HG03060 (cell line): ENCODE measurements at regions not wholly inside any gene's neighbourhood (a gene's known extent, or its start where the extent isn't known, plus 50 kb on each side); places are given as distances from the start of the nearest gene placed in this dataset.
"Not testable (repeated sequence)": the region's sequence is repeated elsewhere in the genome, so short reads cannot be mapped to it uniquely, and the experiment has no call there.

Experiments
- ATAC-seq: cut with Tn5 transposase; IDR thresholded peaks from one replicate; pipeline ENCODE4 v1.9.1; 2021; ENCODE audit warnings: low read depth, moderate number of reproducible peaks; ENCODE audit not compliant: unreplicated experiment

DNA sequence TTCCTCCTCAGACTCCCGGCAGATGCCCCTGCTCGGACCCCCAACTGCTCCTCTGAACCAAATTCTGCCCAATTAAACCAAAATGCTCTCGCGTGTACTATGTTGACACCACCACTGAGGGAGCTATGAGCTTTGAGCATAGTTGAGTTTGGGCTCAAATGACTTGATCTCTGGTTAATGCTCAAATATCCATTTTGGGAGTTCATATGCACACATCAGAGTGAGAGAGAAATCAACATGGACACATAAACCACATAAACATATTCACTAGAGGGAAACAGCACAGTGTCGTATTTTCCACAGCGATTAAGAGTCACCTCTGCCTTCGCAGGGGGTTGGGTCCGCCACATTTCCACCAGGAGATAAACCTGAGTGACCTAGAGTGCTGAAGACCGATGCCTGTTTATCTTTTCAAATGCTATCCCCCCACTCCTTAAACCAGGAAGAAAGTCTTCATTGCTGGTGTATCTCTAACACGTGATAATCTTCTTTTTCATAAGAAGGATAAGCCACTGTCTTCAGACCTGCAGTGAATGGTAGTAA, 59.4 kb upstream of the FOXN3 start:
- no peak for ATAC-seq

DNA sequence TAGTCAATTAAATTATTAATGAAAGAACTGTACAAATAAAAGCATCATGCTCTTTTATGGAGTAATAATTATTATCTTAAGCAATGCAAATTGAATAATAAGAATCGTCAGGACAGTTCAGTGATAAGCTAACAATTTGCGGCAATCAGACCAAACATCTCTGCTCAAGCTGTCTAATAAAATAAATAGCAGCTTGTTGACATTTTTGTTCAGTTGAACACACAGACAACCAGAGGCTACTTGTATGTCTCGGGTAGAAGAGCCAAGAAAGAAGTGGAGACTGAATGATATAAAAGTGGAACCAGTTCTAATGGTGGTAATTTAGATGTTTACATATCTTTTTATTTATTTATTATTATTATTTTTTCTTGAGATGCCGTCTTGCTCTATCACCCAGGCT, 57.4 kb upstream of the FOXN3 start:
- ATAC-seq: no peak

DNA sequence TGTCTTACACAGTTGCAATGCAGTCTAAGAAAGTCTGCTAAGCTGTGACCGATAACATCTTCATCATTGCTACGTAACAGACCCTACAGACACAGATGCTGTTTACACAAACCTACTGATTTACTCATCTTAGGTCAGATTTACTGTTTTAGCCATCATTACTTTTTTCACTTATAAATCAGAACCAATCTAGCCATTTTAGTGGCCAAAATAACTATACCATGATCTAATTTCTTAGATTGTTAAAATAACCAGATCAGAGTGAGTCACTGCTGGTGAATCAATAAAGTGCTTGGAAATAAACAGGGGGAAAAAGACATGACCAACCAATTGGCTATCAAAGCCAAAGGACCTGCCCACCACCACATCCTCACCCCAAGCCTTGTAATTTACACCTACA, 57.0 kb upstream of the FOXN3 start:
- ATAC-seq: no peak

DNA sequence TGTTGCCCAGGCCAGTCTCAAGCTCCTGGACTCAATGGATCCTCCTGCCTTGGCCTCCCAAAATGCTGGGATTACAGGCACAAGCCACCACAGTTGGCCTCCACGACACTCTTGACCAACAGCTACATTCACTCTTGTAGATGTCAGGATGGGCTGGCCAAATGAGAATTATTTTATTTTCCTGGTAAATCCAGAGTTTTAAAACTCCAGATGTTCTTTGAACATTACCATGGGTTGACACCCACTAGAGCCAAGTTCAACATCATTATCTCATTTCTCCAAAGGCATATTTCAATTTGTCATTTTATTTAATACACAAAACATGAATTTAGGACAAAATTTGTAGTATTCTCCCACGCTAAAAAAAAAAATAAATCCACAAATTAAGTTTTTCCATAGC, 56.5 kb upstream of the FOXN3 start:
- ATAC-seq: no peak

DNA sequence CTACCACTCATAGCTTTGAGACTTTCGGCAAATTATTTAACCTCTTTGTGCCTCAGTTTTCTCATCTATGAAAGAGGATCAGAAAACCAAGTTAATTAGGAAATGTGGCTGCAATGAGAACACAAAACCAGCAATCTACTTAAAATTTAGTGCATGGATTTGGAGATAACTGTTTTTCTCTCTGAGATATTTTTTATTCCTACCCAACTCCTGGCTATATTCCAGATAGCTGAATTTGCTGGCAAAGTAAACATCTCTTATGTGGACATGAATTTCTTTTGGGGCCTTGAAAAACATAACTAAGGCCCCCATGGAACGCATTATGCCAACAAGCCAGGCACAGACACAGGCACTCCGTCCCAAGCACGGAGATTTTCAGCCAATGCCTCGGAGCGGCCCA, 53.4 kb upstream of the FOXN3 start:
- ATAC-seq: no peak

DNA sequence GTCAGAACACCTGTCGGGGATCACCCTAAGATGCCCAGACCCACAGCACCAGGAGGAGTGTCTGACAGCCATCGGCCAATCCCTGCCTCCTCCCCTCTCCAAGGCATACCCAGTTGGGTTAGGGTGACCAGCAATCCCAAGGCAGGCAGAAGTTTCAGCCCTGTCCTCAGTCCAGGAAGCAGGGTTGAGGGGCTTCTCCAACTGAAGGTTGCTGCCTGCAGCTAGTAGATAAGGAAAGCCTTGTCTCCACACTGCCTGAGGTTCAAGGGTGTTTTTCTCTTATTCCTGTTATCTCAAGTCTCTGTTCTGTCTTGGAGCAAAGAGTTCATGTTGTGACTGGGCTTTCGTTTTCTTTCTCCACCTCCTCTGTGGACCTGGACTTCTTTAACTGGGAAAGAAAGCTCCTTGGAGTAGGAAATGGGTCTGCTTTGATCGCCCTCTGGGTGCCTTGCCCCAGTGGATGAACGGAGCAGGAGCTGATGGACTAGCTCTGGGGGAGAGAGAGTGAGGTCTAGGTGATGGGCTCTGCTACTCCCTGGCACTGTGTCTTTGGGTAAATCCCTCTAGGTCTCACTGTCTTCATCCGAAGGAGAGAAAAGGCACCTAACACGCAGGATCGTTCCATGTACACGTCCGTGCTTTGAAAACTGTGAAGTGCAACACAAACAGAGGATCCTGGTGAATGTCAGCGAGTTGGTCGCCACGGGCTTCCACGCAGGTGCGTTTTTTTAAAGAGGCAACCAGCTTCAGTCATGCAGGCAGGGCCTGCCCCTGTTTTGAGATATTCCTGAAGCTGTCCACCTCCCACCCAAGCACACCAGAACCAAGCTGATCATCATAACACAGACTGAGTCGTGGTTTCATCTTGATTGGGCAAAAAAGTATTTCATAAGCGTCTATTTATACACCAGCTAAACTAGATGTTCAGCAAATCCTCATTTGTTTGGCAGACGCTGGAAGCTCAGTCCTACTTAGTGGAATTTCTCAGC, 52.5 kb upstream of the FOXN3 start:
- ATAC-seq: no peak

DNA sequence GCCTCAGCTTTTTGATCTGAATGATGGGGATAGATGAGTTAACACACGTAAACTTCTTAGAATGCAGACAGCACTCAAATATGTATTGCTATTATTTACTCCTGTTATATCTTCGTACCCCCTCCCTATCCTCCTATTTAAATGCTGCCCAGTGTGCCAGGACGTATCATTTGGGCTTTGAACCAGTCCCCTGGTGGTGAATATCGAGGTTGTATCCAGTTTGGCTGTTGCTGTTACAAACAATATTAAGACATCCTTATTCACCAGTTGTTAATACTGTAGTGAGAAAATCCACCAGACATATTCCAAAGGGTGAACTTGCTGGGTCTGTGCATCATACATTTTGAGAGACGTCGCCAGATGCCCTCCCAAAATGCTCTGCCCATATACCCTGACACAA, 51.5 kb upstream of the FOXN3 start:
- no peak for ATAC-seq

DNA sequence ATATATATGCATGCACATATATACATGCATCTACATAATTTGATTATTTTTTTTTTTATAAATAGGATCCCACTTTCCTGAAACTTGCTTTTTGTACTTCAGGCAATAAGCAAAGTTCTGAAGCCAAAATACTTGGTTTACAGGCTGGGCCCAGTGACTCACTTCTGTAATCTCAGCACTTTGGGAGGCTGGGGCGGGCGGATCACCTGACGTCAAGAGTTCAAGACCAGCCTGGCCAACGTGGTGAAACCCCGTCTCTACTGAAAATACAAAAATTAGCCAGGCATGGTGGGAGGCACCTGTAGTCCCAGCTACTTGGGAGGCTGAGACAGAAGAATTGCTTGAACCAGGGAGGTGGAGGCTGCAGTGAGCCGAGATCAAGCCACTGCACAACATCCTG, 51.0 kb upstream of the FOXN3 start:
- ATAC-seq: not testable (repeated sequence)

DNA sequence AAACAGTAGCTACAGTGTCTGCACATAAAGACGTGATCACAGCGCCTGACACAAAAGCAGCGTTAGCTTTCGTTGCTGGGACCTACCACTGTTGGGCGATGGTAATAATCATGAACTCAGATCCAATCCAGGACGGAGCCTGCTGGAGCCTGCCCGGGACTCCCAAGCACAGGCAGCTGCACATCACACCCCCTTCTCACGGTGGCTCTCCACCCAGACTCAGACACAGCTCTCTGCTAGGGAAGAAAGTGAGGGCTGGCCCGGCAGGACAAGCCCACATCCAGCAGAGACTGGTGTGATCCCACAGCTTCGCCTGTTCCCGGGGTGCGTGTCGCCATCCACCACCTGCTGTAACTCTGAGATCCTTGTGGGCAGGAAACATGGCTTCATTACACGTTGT, 49.9 kb upstream of the FOXN3 start:
- ATAC-seq: no peak
